T47D (cell line): ENCODE measurements at regions not wholly inside any gene's neighbourhood (a gene's known extent, or its start where the extent isn't known, plus 50 kb on each side); places are given as distances from the start of the nearest gene placed in this dataset.

Experiments
- DNase-seq, 2 experiments: peaks; one replicate each; pipeline versions ENCODE4 v3.0.0 to v3.0.0-alpha.2; 2011 to 2012; ENCODE audit warnings: low read depth in 1 of 2, low spot score in 1 of 2
- JUND ChIP-seq: IDR thresholded peaks from 2 replicates; pipeline ENCODE4 v1.6.1; 2012; ENCODE audit warnings: low read depth
- in situ Hi-C: cut with HindIII; loops from 2 replicates; pipeline ENCODE4 v1.10.0; 2016; ENCODE audit warnings: low sequenced_read_pairs, low pct_unique_long_range_greater_than_20kb

DNA sequence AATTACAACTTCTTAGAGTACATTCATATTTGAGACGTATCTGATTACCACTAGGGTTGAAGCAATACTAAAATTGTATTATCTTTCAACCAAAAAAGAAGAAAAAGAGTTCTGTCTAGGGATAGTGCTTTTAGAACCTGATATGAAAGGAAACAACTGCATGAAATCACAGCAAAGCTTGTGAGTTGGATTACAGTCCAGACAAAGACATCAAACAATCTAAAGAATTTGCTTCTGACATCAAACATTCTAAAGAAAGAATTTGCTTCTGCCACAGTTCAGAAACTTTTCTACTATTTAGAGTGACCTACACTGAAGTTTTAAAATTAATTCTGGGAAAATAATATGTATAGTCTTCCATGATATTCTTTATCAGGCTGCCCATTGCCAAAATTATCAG is 1141.1 kb upstream of the ACO1 start:
- DNase-seq = no peak
- no peak for TF ChIP-seq JUND
- in situ Hi-C loops = no loop called here

DNA sequence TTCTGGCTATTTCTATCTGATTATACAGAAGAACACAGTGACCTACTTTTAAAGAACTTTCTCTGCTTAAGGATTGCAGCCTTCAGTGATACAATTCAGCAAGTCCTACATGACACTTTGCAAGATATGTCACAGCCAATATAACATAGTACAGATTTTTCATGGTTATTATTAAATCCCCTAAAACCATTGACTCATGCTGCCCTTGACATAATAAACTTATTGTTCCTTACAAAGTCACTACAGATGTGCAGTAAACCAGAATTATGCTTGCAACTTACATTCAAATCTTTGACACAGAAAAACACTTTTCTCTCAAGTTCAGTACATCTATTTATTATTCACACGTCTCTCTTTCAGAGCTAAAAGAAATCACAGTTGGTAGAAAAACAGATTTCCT is 1136.3 kb upstream of the ACO1 start:
- in situ Hi-C loops = no loop called here
- no peak for DNase-seq
- TF ChIP-seq JUND = no peak

DNA sequence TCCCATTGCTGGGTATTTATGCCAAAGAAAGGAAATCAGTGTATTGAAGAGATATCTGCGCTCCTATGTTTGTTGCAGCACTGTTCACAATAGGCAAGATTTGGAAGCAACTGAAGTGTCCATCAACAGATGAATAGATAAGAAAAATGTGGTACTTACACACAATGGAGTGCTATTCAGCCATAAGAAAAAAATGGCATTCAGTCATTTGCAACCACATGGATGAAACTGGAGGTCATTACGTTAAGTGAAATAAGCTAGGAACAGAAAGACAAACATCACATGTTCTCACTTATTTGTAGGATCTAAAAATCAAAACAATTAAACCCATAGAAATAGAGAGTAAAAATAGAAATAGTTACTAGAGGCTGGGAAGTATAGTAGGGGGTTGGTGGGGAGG is 1133.1 kb upstream of the ACO1 start:
- DNase-seq = no peak
- in situ Hi-C loops = no loop called here
- no peak for TF ChIP-seq JUND

DNA sequence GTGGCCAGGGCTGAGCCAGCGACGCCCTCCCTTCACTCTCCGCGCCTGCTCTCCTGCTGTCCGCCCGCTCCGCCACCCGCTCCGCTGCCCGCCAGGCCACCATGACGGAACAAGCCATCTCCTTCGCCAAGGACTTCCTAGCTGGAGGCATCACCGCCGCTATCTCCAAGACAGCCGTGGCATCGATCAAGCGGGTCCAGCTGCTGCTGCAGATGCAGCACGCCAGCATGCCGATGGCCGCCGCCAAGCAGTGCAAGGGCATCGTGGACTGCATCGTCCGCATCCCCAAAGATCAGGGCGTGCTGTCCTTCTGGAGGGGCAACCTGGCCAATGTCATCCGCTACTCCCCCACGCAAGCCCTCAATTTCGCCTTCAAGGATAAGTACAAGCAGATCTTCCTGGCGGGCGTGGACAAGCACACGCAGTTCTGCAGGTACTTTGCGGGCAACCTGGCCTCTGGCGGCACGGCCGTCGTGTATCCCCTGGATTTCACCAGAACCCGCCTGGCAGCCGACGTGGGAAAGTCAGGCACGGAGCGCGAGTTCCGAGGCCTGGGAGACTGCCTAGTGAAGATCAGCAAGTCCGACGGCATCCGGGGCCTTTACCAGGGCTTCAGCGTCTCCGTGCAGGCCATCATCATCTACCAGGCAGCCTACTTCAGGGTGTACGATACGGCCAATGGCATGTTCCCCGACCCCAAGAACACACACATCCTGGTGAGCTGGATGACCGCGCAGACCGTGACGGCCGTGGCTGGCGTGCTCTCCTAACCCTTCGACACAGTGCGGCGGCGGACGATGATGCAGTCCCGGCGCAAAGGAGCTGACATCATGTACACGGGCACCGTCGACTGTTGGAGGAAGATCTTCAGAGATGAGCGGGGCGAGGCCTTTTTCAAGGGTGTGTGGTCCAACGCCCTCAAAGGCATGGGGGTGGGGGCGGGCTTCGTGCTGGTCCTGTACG is 1130.4 kb upstream of the ACO1 start:
- TF ChIP-seq JUND = no peak
- DNase-seq = no peak
- in situ Hi-C loops = no loop called here

DNA sequence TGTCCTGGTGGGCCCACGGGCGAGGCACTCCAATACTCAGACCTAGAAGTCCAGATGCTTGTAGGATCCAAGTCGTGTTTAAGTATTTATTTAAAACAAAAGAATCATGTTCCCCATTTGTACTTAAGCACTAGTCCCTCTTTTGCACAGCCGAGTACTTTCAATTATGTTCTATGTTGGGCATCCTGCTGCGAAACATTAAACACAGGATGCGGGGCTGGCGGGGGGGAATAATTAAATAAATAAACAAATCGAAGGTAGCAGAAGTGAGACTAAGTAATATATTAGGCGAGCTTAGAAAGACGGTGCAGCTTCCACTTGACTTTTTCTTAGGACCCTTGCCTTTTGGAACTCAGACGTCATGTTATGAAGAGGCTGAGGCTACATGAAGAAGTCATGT is 1129.2 kb upstream of the ACO1 start:
- TF ChIP-seq JUND = no peak
- no peak for DNase-seq
- in situ Hi-C loops = no loop called here

DNA sequence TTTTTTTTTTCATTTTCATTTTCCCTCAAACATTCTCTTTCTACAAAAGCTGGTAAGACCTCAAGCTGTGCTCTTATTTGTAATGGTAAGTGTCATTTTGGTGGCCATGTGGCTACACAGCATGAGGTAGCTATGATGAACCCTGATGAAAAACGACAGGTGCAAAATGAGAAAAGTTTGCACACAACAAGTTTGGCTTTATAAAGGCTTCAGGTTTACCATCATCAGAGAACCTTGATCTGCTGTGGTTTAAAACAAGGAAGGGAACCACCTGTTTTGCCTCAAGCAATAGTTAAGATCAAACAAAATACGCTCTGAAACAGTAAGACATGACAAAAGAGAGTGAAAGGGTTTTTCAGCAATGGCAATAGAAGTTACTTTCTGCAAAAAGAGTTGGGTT is 1124.6 kb upstream of the ACO1 start:
- no peak for TF ChIP-seq JUND
- in situ Hi-C loops = no loop called here
- peak in 1 of 2 experiments; percentile 88 for DNase-seq

DNA sequence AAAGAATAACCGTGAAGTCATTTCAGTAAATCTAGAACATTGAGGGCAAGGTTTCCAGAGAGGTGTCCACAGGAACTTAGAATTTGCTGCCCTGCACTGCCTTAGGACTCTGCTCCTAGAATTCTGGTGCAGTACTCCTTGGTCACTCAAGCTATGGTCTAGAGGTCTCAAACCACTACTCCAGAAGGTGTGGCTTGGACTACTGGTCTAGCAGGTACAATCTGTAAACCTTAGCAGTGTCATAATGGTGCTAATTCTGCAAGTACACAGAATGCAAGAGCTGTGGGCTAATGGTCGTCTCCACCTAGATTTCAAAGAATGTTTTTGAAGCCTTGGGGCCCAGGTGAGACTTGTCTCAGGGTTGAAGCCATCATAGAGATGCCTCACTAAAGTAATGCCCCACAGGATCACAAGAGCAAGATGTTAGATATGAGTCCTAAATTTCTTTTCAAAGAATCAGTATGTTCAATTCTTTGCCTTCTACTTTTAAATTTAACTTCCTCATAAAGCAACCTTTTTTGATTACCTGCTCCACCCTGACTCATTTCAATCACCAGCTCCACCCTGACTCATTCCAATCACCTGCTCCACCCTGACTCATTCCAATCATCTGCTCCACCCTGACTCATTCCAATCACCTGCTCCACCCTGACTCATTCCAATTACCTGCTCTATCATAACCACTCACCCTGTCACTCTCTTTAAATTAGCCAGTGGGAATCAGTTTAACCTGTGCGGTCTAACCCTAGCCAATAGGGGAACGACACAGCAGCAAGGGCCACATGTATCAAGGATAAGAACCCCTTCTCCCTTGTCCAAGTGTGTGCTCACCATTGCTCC is 1111.8 kb upstream of the ACO1 start:
- in situ Hi-C loops = no loop called here
- TF ChIP-seq JUND = no peak
- DNase-seq = peak in 1 of 2 experiments; percentile 10

DNA sequence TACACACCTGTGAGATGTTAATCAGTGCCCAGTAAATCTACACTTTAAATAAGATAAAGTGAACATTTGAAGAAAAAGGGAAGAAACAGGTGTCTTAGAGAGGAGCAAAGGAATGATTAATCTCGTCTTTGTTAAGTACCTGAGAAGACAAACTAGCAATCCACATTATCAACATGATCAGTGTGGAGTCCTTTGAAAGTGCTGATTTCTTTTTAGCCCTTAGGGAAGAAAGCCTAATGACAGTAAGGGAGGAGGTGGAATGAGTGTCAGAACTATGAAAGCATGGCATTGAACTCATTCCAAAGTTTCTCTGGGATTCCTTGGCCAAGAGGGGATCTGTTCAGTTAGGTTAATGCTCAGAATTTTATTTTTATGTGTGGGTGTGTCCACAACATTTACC is 1109.0 kb upstream of the ACO1 start:
- in situ Hi-C loops = no loop called here
- no peak for TF ChIP-seq JUND
- DNase-seq = peak in 1 of 2 experiments; percentile 53

DNA sequence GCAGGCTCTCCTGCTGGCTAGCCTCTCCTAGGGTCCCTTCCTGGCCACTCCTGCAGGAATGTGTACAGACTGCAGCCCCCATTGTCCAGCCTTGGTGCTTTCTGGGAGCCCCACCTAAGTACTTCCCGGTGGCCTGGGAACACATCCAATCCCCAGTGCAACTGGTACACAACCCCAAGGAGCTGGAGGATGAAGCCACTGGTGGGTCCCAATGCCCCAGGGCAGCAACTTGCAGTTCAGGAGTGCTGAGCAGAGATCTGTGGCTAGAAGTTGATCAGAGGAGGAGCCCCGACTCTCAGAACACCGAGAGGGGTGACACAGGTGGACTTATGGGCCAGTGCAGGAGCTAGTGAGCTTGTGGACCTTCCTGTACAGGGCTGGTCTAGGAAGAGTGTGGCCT is 1093.7 kb upstream of the ACO1 start:
- in situ Hi-C loops = no loop called here
- no peak for TF ChIP-seq JUND
- no peak for DNase-seq

DNA sequence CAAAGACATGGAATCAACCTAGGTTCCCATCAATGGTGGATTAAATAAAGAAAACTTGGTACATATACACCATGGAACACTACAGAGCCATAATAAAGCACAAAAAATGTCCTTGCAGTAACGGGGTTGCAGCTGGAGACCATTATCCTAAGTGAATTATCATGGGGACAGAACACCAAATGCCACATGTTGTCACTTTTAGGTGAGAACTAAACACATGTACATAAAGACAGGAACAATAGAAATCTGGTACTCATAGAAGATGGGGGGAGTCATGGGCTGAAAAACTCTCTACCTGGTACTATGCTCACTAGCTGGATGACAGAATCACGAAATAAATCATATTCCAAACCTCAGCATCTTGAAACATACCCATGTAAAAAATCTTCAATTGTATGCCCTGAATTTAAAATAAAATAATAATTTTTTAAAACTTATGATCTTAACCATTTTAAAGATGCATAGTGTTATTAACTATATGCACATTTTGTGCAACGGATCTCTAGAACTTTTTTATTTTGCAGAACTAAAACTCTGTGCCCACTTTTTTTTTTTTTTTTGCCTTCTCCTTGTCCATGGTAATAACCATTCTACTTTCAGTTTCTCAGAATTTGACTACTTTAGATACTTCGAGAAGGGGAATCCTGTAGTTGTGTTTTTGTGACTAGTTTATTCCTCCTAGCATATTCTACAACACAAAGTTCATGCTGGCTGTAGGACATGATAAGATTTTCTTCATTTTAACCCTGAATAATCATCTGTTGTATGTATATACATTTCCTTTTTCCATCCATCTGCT is 1081.6 kb upstream of the ACO1 start:
- DNase-seq = no peak
- TF ChIP-seq JUND = no peak

DNA sequence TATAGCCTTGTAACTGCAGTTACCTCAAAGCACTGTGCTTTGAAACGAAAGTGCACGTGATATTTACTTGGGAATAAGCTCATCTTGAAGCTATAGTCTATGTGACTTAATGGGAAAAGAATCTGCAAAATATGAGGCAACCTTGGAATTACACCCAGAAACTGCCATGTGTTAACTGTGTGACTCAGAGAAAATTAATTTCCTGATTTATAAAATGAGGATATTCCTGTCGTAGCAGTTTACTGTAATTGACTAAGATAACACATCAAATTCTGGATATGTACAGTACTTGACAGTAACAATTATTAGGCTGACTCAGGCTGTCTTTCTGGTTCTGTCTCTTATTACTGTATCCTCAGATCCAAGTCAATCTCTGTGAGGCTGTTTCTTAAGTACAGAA is 1079.9 kb upstream of the ACO1 start:
- in situ Hi-C loops = no loop called here
- peak in 1 of 2 experiments; percentile 18 for DNase-seq
- no peak for TF ChIP-seq JUND

More for the DNA sequence above, 1081.6 kb upstream of the ACO1 start:
- in situ Hi-C loops = no loop called here

DNA sequence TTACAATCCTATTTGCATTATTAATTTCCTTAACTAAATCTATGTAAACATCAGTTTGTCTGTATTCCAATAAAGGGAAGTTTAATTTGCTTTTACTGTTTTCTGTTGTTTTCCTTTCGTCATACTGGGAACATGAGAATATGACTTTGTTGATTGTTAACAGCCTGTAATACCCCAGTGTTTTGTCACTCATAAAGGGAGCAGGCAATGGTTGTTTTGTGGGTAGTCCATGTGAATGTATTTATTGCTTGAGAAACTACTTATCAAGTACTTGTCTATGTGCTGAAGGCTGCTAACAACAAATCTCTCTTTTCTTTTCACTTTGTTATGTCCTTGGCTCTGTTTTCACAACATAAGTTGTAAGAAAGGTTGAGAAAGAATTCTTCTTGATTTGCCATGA is 1070.2 kb upstream of the ACO1 start:
- DNase-seq = no peak
- no peak for TF ChIP-seq JUND
- in situ Hi-C loops = no loop called here
